CD4-positive, CD25-positive, alpha-beta regulatory T cell (primary cell): ENCODE measurements at regions not wholly inside any gene's neighbourhood (a gene's known extent, or its start where the extent isn't known, plus 50 kb on each side); places are given as distances from the start of the nearest gene placed in this dataset.
A peak's percentile ranks its signal among the peaks of the same experiment; 100 is the strongest.

Source experiments
- ATAC-seq, 2 donors: fragments of 150-1000 bp; cut with Tn5 transposase; one replicate each; pipeline ENCODE4 v1.10.0; 2021; ENCODE audit warnings: low read depth in 2 of 2, moderate number of reproducible peaks in 2 of 2, moderate library complexity in 1 of 2
- DNase-seq, 3 donors: peaks; one replicate each; pipeline versions ENCODE4 v3.0.0 to v3.0.0-alpha.2; 2012 to 2022; ENCODE audit warnings: mixed read lengths in 1 of 3
- H3K27ac ChIP-seq: one replicate; pipeline ENCODE4 v1.7.0; 2013; ENCODE audit warnings: mild to moderate bottlenecking, low read length; ENCODE audit not compliant: insufficient read depth, poor library complexity, severe bottlenecking
- H3K27me3 ChIP-seq: one replicate; pipeline ENCODE4 v1.7.0; 2013; ENCODE audit warnings: low read length; ENCODE audit not compliant: control insufficient read depth, insufficient read depth
- H3K36me3 ChIP-seq: one replicate; pipeline ENCODE4 v1.7.0; 2013; ENCODE audit warnings: mild to moderate bottlenecking, low read length, moderate library complexity; ENCODE audit not compliant: control insufficient read depth, insufficient read depth
- H3K4me1 ChIP-seq: 2 replicates; pipeline ENCODE4 v1.7.0; 2013; ENCODE audit warnings: mild to moderate bottlenecking, low read length; ENCODE audit not compliant: insufficient read depth, control insufficient read depth, poor library complexity, severe bottlenecking
- H3K4me3 ChIP-seq: one replicate; pipeline ENCODE4 v1.7.0; 2013; ENCODE audit warnings: low read depth, mild to moderate bottlenecking, low read length, moderate library complexity
- H3K9me3 ChIP-seq, 2 experiments: 1 replicate in 1 of 2; 2 replicates in 1 of 2; pipeline ENCODE4 v1.7.0; 2013; ENCODE audit warnings: low read length in 2 of 2, mild to moderate bottlenecking in 1 of 2, moderate library complexity in 1 of 2; ENCODE audit not compliant: control insufficient read depth in 2 of 2
- H3K27ac Mint-ChIP-seq, 3 donors: one replicate each; pipeline ENCODE4 v1.8.0; 2020 to 2022; ENCODE audit warnings: mild to moderate bottlenecking in 3 of 3, mixed read lengths in 3 of 3, moderate library complexity in 2 of 3
- H3K27me3 Mint-ChIP-seq: one replicate; pipeline ENCODE4 v1.8.0; 2022; ENCODE audit warnings: mild to moderate bottlenecking, mixed read lengths
- H3K36me3 Mint-ChIP-seq: one replicate; pipeline ENCODE4 v1.8.0; 2020; ENCODE audit warnings: mixed read lengths
- H3K4me1 Mint-ChIP-seq, 4 donors: one replicate each; pipeline ENCODE4 v1.8.0; 2020 to 2022; ENCODE audit warnings: mixed read lengths in 4 of 4, mild to moderate bottlenecking in 1 of 4
- H3K4me3 Mint-ChIP-seq, 4 donors: one replicate each; pipeline ENCODE4 v1.8.0; 2020 to 2022; ENCODE audit warnings: mild to moderate bottlenecking in 4 of 4, mixed read lengths in 4 of 4, moderate library complexity in 3 of 4
- H3K9me3 Mint-ChIP-seq, 7 donors: one replicate each; pipeline ENCODE4 v1.8.0; 2020 to 2022; ENCODE audit warnings: mixed read lengths in 7 of 7, mild to moderate bottlenecking in 3 of 7, moderate library complexity in 2 of 7

- H3K36me3 ChIP-seq: no peaks in the 10 kb centered on the region
- ATAC-seq (no peak), DNase-seq (no peak)
- no peaks in the 10 kb centered on the region for H3K4me1 ChIP-seq
- Mint-ChIP-seq H3K4me3 (no peak overlapping the region), H3K4me1 (no peaks in the 10 kb centered on the region), H3K36me3 (no peaks in the 10 kb centered on the region), H3K27ac (no peak overlapping the region), H3K27me3 (no peaks in the 10 kb centered on the region), H3K9me3 (peaks cover 0 to 29% (median 3%) of the 10 kb centered on the region in 7 donors)
- H3K27ac ChIP-seq: no peak overlapping the region
- H3K27me3 ChIP-seq: no peaks in the 10 kb centered on the region
- H3K9me3 ChIP-seq: peaks cover 0 to 3% of the 10 kb centered on the region in 2 experiments
- no peak overlapping the region for H3K4me3 ChIP-seq
Measured at GRCh38 chr3:177770383-177771230, 573.3 kb upstream of the TBL1XR1 start.

DNA sequence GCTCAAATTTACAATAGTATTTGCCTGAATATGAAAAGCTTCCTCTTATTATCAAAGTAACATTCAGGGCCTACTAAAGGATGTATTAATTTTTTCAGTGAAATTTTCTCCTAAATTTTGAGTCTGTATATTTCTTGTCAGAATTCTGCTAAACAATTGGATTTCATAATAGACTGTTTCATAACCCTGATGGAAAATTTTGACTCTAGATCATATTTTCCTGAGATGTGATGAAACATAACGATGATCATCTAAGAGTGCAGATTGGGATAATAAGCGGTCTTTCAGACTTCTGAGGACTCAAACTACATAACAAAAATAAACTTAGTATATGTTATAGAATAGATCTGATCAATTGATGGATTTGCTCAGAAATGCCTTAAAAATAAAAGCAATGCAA lies 574.5 kb upstream of the TBL1XR1 start:
- H3K9me3 ChIP-seq: peaks cover 0 to 3% of the 10 kb centered on the region in 2 experiments
- H3K4me1 ChIP-seq: no peaks in the 10 kb centered on the region
- Mint-ChIP-seq H3K9me3 (peaks cover 0 to 29% (median 2%) of the 10 kb centered on the region in 7 donors), H3K27me3 (no peaks in the 10 kb centered on the region), H3K27ac (no peak overlapping the region), H3K4me3 (no peak overlapping the region), H3K36me3 (no peaks in the 10 kb centered on the region), H3K4me1 (no peaks in the 10 kb centered on the region)
- ATAC-seq (no peak), DNase-seq (no peak)
- H3K27me3 ChIP-seq: no peaks in the 10 kb centered on the region
- H3K27ac ChIP-seq: no peak overlapping the region
- no peak overlapping the region for H3K4me3 ChIP-seq
- H3K36me3 ChIP-seq: no peaks in the 10 kb centered on the region

- Mint-ChIP-seq H3K9me3 (peaks cover 0 to 27% (median 2%) of the 10 kb centered on the region in 7 donors), H3K27ac (no peak overlapping the region), H3K36me3 (no peaks in the 10 kb centered on the region), H3K4me1 (peaks cover 4 to 7% (median 6%) of the 10 kb centered on the region in 4 donors), H3K4me3 (peak overlapping the region in 1 of 4 donors; percentile 17), H3K27me3 (no peaks in the 10 kb centered on the region)
- Histone ChIP-seq H3K27ac (no peak overlapping the region), H3K27me3 (no peaks in the 10 kb centered on the region), H3K4me3 (no peak overlapping the region), H3K4me1 (peaks cover 1% of the 10 kb centered on the region), H3K9me3 (peaks cover 0 to 2% of the 10 kb centered on the region in 2 experiments), H3K36me3 (no peaks in the 10 kb centered on the region)
- no peak for DNase-seq
- ATAC-seq: no peak
Measured at GRCh38 chr3:177772908-177773557, 575.8 kb upstream of the TBL1XR1 start.

- Mint-ChIP-seq H3K36me3 (no peaks in the 10 kb centered on the region), H3K27ac (no peak overlapping the region), H3K4me3 (no peak overlapping the region), H3K4me1 (peaks cover 9 to 13% (median 11%) of the 10 kb centered on the region in 4 donors), H3K27me3 (no peaks in the 10 kb centered on the region), H3K9me3 (peaks cover 0 to 25% (median 2%) of the 10 kb centered on the region in 7 donors)
- H3K36me3 ChIP-seq: no peaks in the 10 kb centered on the region
- DNase-seq (no peak), ATAC-seq (no peak)
- no peak overlapping the region for H3K4me3 ChIP-seq
- no peaks in the 10 kb centered on the region for H3K27me3 ChIP-seq
- H3K4me1 ChIP-seq: peaks cover 8% of the 10 kb centered on the region
- no peak overlapping the region for H3K27ac ChIP-seq
- no peaks in the 10 kb centered on the region for H3K9me3 ChIP-seq
Measured at GRCh38 chr3:177773717-177774116, 576.4 kb upstream of the TBL1XR1 start.

- peaks cover 12% of the 10 kb centered on the region for H3K4me1 ChIP-seq
- no peaks in the 10 kb centered on the region for H3K27me3 ChIP-seq
- H3K4me3 ChIP-seq: no peak overlapping the region
- H3K9me3 Mint-ChIP-seq: peaks cover 0 to 9% (median 0%) of the 10 kb centered on the region in 7 donors
- H3K9me3 ChIP-seq: no peaks in the 10 kb centered on the region
- H3K4me1 Mint-ChIP-seq: peaks cover 12 to 23% (median 17%) of the 10 kb centered on the region in 4 donors
- no peaks in the 10 kb centered on the region for H3K36me3 Mint-ChIP-seq
- no peak for DNase-seq
- no peak overlapping the region for H3K27ac ChIP-seq
- H3K36me3 ChIP-seq: no peaks in the 10 kb centered on the region
- H3K4me3 Mint-ChIP-seq: no peak overlapping the region
- H3K27ac Mint-ChIP-seq: peak overlapping the region; percentile 2 to 39 (median 6)
- no peak for ATAC-seq
- H3K27me3 Mint-ChIP-seq: no peaks in the 10 kb centered on the region
Measured at GRCh38 chr3:177776661-177777101, 579.4 kb upstream of the TBL1XR1 start.

GRCh38 chr3:177777699-177778098 lies 580.4 kb upstream of the TBL1XR1 start:
- Histone ChIP-seq H3K36me3 (no peaks in the 10 kb centered on the region), H3K4me1 (peaks cover 12% of the 10 kb centered on the region), H3K27me3 (no peaks in the 10 kb centered on the region), H3K4me3 (no peak overlapping the region), H3K9me3 (no peaks in the 10 kb centered on the region), H3K27ac (no peak overlapping the region)
- peaks cover 12 to 23% (median 17%) of the 10 kb centered on the region in 4 donors for H3K4me1 Mint-ChIP-seq
- ATAC-seq (peak; percentile 25 to 64), DNase-seq (peak in 2 of 3 donors; percentile 33 to 63)
- no peak overlapping the region for H3K4me3 Mint-ChIP-seq
- H3K36me3 Mint-ChIP-seq: no peaks in the 10 kb centered on the region
- no peaks in the 10 kb centered on the region for H3K27me3 Mint-ChIP-seq
- peak overlapping the region in 2 of 3 donors; percentile 60 to 68 for H3K27ac Mint-ChIP-seq
- no peaks in the 10 kb centered on the region for H3K9me3 Mint-ChIP-seq

DNA sequence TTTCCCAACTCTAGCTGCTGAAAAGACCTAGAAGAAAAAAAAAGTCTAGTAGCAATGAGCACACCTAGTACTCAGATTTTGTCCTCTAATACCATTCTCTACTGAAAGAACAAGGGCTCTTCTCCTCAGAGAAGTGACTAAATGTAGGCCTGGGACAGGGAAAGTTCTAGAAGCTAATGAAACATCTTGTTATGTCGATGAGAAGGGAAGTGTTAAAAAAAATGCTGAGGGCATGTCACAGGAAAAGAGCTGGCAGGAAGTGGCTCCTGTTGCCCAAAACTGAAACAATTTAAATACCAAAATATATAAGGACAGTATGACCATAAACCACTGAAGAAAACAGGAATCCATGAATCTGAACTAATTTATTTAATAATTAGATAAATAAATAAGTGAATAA lies 581.4 kb upstream of the TBL1XR1 start:
- Histone ChIP-seq H3K36me3 (no peaks in the 10 kb centered on the region), H3K27ac (no peak overlapping the region), H3K27me3 (no peaks in the 10 kb centered on the region), H3K4me3 (peak overlapping the region; percentile 40), H3K4me1 (peaks cover 12% of the 10 kb centered on the region), H3K9me3 (no peaks in the 10 kb centered on the region)
- no peaks in the 10 kb centered on the region for H3K9me3 Mint-ChIP-seq
- ATAC-seq (no peak), DNase-seq (peak in 2 of 3 donors; percentile 6 to 55)
- no peaks in the 10 kb centered on the region for H3K36me3 Mint-ChIP-seq
- H3K27ac Mint-ChIP-seq: peak overlapping the region; percentile 16 to 68 (median 32)
- H3K4me1 Mint-ChIP-seq: peaks cover 12 to 23% (median 17%) of the 10 kb centered on the region in 4 donors
- peak overlapping the region in 2 of 4 donors; percentile 30 to 31 for H3K4me3 Mint-ChIP-seq
- no peaks in the 10 kb centered on the region for H3K27me3 Mint-ChIP-seq
